ENCODE measurements at regions not wholly inside any gene's neighbourhood (a gene's known extent, or its start where the extent isn't known, plus 50 kb on each side); places are given as distances from the start of the nearest gene placed in this dataset.
"Not testable (repeated sequence)": the region's sequence is repeated elsewhere in the genome, so short reads cannot be mapped to it uniquely, and the experiment has no call there.

DNA sequence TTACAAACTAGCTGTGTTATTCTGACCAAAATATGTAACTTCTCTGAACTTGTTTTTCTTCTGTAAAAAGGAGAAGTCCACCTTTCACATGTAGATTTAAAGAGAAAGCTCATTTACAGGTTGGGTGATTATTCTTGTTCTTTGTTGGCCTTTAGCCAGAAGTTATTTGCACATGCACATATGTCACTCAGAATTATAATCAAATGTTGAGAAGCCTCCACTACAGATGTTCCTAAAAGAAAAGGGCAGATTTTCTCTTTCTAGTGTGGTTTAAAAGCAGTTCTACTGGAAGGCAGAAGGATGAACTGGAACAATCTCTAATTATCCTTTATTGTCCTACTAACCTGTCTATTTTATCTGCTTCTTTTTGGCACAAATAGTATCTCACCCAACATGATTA, 209.8 kb upstream of the ELAVL2 start:
- no peak overlapping the region for H3K27ac Mint-ChIP-seq
- no peak for ATAC-seq (ENCODE audit: low read depth)

GRCh38 chr9:24011881-24012280, 185.8 kb upstream of the ELAVL2 start:
- DNase-seq, result no peak
- H3K27ac Mint-ChIP-seq, result no peak overlapping the region
- no peaks in the 10 kb centered on the region for H3K4me1 Mint-ChIP-seq
- no peak for ATAC-seq (ENCODE audit: low read depth)
- H3K27me3 Mint-ChIP-seq, result no peaks in the 10 kb centered on the region
- no peak overlapping the region for H3K4me3 Mint-ChIP-seq
- no peaks in the 10 kb centered on the region for H3K36me3 Mint-ChIP-seq
- POLR2A ChIA-PET, result no interaction called here
- peaks cover 8% of the 10 kb centered on the region for H3K9me3 Mint-ChIP-seq

More for the DNA sequence above, 209.8 kb upstream of the ELAVL2 start:
- Mint-ChIP-seq H3K9me3 (peaks cover 11% of the 10 kb centered on the region), H3K27me3 (no peaks in the 10 kb centered on the region), H3K4me3 (no peak overlapping the region), H3K36me3 (no peaks in the 10 kb centered on the region), H3K4me1 (no peaks in the 10 kb centered on the region)
- DNase-seq, result no peak
- POLR2A ChIA-PET, result no interaction called here

DNA sequence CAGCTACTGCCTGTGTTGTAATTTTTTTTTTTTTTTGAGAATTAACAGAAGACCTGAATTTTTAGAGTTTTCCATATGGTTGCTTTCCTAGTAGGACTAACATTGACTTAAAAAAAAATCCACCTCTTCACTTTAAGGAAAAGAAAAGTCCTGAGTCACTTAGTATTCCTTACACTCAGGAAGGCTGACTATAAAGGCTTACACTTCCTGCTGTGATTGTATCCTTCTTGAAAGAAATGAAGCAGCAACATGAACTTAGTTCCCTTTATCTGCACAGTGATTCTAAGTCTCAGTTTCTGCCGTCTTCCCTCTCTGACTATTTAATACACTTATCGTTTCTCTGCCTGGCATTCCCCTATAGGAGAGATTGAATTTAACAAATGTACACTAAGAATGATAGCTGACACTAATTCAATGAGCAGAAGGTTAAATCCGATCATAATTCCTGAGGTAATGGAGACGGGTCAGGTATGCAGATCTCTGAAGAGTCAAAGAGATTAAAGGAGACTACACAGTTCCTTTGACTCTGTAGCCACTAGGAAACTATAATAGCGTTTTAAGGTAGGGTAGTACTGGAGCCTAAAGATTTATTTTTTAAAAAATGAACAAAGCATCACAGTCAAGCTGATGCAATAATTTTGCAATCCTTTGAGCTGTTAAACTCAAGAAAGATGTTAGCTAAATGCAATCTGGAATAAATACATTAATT, 185.1 kb upstream of the ELAVL2 start:
- H3K4me1 Mint-ChIP-seq, result no peaks in the 10 kb centered on the region

GRCh38 chr9:24009322-24009721, 183.3 kb upstream of the ELAVL2 start:
- DNase-seq (no peak), ATAC-seq (ENCODE audit: low read depth) (no peak)
- Mint-ChIP-seq H3K27me3 (no peaks in the 10 kb centered on the region), H3K27ac (no peak overlapping the region), H3K36me3 (no peaks in the 10 kb centered on the region), H3K4me3 (no peak overlapping the region), H3K9me3 (peaks cover 9% of the 10 kb centered on the region), H3K4me1 (no peaks in the 10 kb centered on the region)
- POLR2A ChIA-PET, result no interaction called here

More for the DNA sequence above, 185.1 kb upstream of the ELAVL2 start:
- ATAC-seq (ENCODE audit: low read depth) (no peak), DNase-seq (no peak)
- H3K27me3 Mint-ChIP-seq, result no peaks in the 10 kb centered on the region
- no peaks in the 10 kb centered on the region for H3K36me3 Mint-ChIP-seq
- POLR2A ChIA-PET, result no interaction called here
- H3K4me3 Mint-ChIP-seq, result no peak overlapping the region
- no peak overlapping the region for H3K27ac Mint-ChIP-seq
- peaks cover 8% of the 10 kb centered on the region for H3K9me3 Mint-ChIP-seq

DNA sequence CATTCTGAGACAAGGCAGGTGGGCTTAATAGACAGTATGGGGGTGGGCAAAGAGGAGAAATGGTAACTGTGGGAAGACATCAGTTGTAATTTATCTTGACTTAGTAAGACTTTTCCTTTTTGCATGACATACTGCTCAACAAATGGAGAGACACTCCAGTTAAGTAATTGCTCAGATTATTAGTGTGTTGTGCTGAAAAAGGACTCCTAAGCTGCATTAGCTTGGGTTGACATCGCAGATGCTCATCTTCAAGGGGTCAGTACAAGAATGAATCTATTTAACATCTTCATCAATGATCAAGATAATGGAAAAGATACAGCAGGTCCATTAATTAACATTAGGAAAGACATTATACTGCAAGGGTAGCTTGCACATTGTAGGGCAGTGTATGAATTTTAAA, 181.1 kb upstream of the ELAVL2 start:
- H3K4me3 Mint-ChIP-seq, result no peak overlapping the region
- no peak overlapping the region for H3K27ac Mint-ChIP-seq
- DNase-seq (no peak), ATAC-seq (ENCODE audit: low read depth) (no peak)
- POLR2A ChIA-PET, result no interaction called here
- H3K9me3 Mint-ChIP-seq, result peaks cover 9% of the 10 kb centered on the region
- H3K27me3 Mint-ChIP-seq, result no peaks in the 10 kb centered on the region
- no peaks in the 10 kb centered on the region for H3K4me1 Mint-ChIP-seq
- no peaks in the 10 kb centered on the region for H3K36me3 Mint-ChIP-seq

GRCh38 chr9:23991874-23992273, 165.8 kb upstream of the ELAVL2 start:
- H3K27me3 Mint-ChIP-seq; H3K27ac Mint-ChIP-seq; H3K4me1 Mint-ChIP-seq; POLR2A ChIA-PET; H3K4me3 Mint-ChIP-seq; DNase-seq; ATAC-seq (ENCODE audit: low read depth); H3K36me3 Mint-ChIP-seq: not testable (repeated sequence)
- H3K9me3 Mint-ChIP-seq, result peaks cover 16% of the 10 kb centered on the region

DNA sequence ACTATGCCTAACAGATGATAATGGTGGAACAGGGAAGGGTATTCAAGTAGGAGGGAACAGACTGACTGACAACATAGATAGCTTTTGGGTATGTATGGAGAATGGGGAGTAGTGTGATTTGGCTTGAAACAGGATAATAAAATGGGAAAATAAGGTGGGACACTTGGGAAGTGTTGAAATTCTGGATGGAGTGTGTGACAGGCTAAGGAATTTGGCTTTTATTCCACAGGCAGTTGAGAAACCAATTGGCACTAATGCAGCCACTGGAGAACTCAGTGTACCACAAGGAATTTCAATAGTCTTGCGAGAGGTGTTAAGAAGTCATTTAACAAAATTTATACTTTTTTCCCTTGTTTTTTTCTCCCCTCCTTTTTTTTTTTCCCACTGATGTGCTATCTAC, 153.5 kb upstream of the ELAVL2 start:
- peaks cover 9% of the 10 kb centered on the region for H3K9me3 Mint-ChIP-seq
- DNase-seq (no peak), ATAC-seq (ENCODE audit: low read depth) (no peak)
- no peak overlapping the region for H3K4me3 Mint-ChIP-seq
- no peaks in the 10 kb centered on the region for H3K27me3 Mint-ChIP-seq
- no peak overlapping the region for H3K27ac Mint-ChIP-seq
- POLR2A ChIA-PET, result no interaction called here
- H3K36me3 Mint-ChIP-seq, result no peaks in the 10 kb centered on the region
- no peaks in the 10 kb centered on the region for H3K4me1 Mint-ChIP-seq

DNA sequence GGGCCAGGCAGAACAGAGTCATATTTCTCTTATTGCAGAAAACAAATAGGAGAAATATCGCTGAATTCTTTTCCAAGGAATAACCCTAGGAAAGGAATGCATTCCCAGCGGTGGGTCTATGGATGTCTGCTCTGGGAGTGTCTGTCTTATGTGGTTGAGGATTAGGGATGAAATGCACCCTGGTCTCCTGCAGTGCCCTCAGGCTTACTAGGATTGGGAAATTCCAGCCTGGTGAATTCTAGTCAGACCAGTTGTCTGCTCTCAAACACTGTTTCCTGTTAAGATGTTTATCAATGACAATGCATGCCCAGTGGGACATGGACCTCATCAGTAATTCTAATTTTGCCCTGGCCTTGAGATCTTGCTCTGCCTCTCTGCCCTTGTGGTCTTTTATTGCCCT, 136.1 kb upstream of the ELAVL2 start:
- peaks cover 19% of the 10 kb centered on the region for H3K9me3 Mint-ChIP-seq
- H3K4me1 Mint-ChIP-seq, result no peaks in the 10 kb centered on the region
- H3K36me3 Mint-ChIP-seq, result no peaks in the 10 kb centered on the region
- ATAC-seq (ENCODE audit: low read depth), result no peak
- H3K27ac Mint-ChIP-seq, result no peak overlapping the region
- H3K27me3 Mint-ChIP-seq, result no peaks in the 10 kb centered on the region
- H3K4me3 Mint-ChIP-seq, result no peak overlapping the region
- no peak for DNase-seq
- POLR2A ChIA-PET, result no interaction called here

- H3K4me1 Mint-ChIP-seq, result no peaks in the 10 kb centered on the region
- no peaks in the 10 kb centered on the region for H3K36me3 Mint-ChIP-seq
- H3K9me3 Mint-ChIP-seq, result peaks cover 5% of the 10 kb centered on the region
- no peak for DNase-seq
- POLR2A ChIA-PET, result no interaction called here
- H3K4me3 Mint-ChIP-seq, result no peak overlapping the region
- H3K27me3 Mint-ChIP-seq, result no peaks in the 10 kb centered on the region
- ATAC-seq (ENCODE audit: low read depth), result no peak
- no peak overlapping the region for H3K27ac Mint-ChIP-seq
These were observed 119.9 kb upstream of the ELAVL2 start for GRCh38 chr9:23945897-23946296.

- Mint-ChIP-seq H3K27ac (no peak overlapping the region), H3K4me3 (no peak overlapping the region), H3K9me3 (peaks cover 2% of the 10 kb centered on the region), H3K36me3 (no peaks in the 10 kb centered on the region), H3K27me3 (no peaks in the 10 kb centered on the region), H3K4me1 (no peaks in the 10 kb centered on the region)
- DNase-seq, result no peak
- POLR2A ChIA-PET, result no interaction called here
- no peak for ATAC-seq (ENCODE audit: low read depth)
These were observed 115.0 kb upstream of the ELAVL2 start for GRCh38 chr9:23941051-23941450.

DNA sequence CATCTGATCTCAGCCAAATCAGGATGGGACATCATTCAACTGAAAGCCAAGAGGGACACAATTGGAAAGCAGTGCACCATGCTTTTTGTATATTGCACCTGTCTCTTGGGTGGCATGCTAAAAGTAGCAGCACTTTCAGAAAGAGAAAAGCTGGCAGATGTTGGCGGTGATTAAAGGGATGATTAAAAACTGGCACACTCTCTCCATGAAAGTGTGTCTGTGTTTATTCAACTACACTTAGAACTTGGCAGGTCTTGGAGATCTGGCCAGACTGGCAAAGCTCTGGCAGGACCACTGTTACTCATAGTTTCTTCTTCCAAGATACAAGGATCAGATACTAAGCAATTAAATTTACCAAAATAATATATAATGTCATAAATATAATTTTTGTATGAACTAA, 112.9 kb upstream of the ELAVL2 start:
- H3K27ac Mint-ChIP-seq, result no peak overlapping the region
- no peaks in the 10 kb centered on the region for H3K4me1 Mint-ChIP-seq
- H3K4me3 Mint-ChIP-seq, result no peak overlapping the region
- DNase-seq, result no peak
- no peaks in the 10 kb centered on the region for H3K36me3 Mint-ChIP-seq
- no peaks in the 10 kb centered on the region for H3K27me3 Mint-ChIP-seq
- H3K9me3 Mint-ChIP-seq, result peaks cover 2% of the 10 kb centered on the region
- no peak for ATAC-seq (ENCODE audit: low read depth)
- POLR2A ChIA-PET, result no interaction called here

DNA sequence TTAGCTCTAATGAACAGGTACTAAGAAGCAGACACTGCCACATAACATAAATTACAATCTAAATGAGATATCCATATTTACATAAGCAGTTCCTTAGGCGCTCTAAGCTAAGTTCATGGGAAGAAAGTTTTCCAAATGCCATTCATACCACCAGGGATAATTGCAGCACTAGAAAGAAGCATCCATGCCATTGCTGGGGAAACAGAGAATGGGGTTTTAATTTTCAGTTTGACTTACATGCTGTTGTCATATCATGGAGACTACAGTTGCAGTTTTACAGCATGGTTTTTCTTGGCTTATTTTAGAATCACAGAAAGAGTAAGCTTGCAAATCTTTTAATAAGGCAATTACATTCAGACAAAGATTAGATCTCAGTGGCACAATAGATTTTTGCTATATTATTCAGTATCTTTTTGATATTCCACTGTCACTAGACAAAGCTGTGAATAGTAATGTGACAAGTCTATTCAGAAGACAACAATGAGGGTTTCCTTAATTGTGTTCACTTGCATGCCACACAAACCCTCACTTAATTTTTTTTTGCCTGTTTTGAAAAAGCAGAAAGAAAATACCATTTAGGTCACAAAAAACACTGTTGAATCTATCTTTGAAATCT, 108.4 kb upstream of the ELAVL2 start:
- Mint-ChIP-seq H3K9me3 (no peaks in the 10 kb centered on the region), H3K4me1 (no peaks in the 10 kb centered on the region), H3K4me3 (no peak overlapping the region), H3K36me3 (no peaks in the 10 kb centered on the region), H3K27ac (no peak overlapping the region), H3K27me3 (no peaks in the 10 kb centered on the region)
- no peak for ATAC-seq (ENCODE audit: low read depth)
- POLR2A ChIA-PET, result no interaction called here
- DNase-seq, result no peak

- ATAC-seq (ENCODE audit: low read depth), result no peak
- Mint-ChIP-seq H3K9me3 (no peaks in the 10 kb centered on the region), H3K4me3 (no peak overlapping the region), H3K36me3 (no peaks in the 10 kb centered on the region), H3K27ac (no peak overlapping the region), H3K27me3 (no peaks in the 10 kb centered on the region), H3K4me1 (no peaks in the 10 kb centered on the region)
- no peak for DNase-seq
- POLR2A ChIA-PET, result no interaction called here
These were observed 107.3 kb upstream of the ELAVL2 start for GRCh38 chr9:23933348-23933747.

DNA sequence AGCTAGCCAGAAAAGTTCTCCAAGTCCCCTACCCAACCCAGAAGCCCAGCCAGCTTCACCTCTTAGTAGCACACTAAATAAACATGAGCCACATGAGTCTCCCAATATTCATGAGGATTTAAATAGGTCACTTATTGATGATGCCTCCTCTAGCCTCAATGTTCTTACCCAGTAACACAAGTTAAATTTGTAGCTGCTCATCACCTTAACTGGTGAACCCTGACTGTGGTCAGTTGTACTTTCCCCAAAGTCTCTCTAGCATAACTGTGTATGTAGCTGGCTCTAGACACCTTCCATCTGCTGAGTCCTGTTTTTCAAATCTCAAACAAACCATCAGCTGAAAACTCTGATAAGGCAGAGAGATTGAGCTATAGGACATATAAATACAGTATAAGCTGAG, 100.3 kb upstream of the ELAVL2 start:
- no peaks in the 10 kb centered on the region for H3K27me3 Mint-ChIP-seq
- peaks cover 4% of the 10 kb centered on the region for H3K9me3 Mint-ChIP-seq
- ATAC-seq (ENCODE audit: low read depth) (no peak), DNase-seq (no peak)
- H3K27ac Mint-ChIP-seq, result no peak overlapping the region
- H3K4me3 Mint-ChIP-seq, result no peak overlapping the region
- POLR2A ChIA-PET, result no interaction called here
- H3K36me3 Mint-ChIP-seq, result no peaks in the 10 kb centered on the region
- H3K4me1 Mint-ChIP-seq, result no peaks in the 10 kb centered on the region

Measured in activated naive CD8-positive, alpha-beta T cell treated with anti-CD3 and anti-CD28 coated beads, Interleukin-2, amount 10 ng/mL, durations not matched to agents 7 days and 5 days (primary cell).